AG04449 (cell line): ENCODE measurements at regions not wholly inside any gene's neighbourhood (a gene's known extent, or its start where the extent isn't known, plus 50 kb on each side); places are given as distances from the start of the nearest gene placed in this dataset.

Experiments
- CTCF ChIA-PET: fragments of 350-600 bp; formaldehyde crosslinking; extraction: SDS; loops from one replicate; lab custom pipeline; 2021; ENCODE audit warnings: antibody characterized with exemption; lab: Yijun Ruan, JAX
- POLR2A ChIA-PET: fragments of 400-600, 350-600 bp; formaldehyde crosslinking; extraction: SDS; loops from one replicate; lab custom pipeline; 2020; ENCODE audit warnings: antibody characterized with exemption, inconsistent platforms; lab: Yijun Ruan, JAX
- DNase-seq: peaks from one replicate; pipeline ENCODE4 v3.0.0-alpha.2; 2010; ENCODE audit warnings: low read depth, low spot score
- H3K4me3 ChIP-seq: 2 replicates; pipeline ENCODE4 v1.5.1; 2011; ENCODE audit warnings: low read depth, mild to moderate bottlenecking, control low read depth, low read length
- TF ChIP-seq, protein P1 (sequence below): IDR thresholded peaks from one replicate; pipeline ENCODE4 v1.5.1; 2011; ENCODE audit warnings: mild to moderate bottlenecking, moderate library complexity, low read length, control low read depth, inconsistent platforms; ENCODE audit not compliant: insufficient read depth; ENCODE audit errors: missing control alignments

DNA sequence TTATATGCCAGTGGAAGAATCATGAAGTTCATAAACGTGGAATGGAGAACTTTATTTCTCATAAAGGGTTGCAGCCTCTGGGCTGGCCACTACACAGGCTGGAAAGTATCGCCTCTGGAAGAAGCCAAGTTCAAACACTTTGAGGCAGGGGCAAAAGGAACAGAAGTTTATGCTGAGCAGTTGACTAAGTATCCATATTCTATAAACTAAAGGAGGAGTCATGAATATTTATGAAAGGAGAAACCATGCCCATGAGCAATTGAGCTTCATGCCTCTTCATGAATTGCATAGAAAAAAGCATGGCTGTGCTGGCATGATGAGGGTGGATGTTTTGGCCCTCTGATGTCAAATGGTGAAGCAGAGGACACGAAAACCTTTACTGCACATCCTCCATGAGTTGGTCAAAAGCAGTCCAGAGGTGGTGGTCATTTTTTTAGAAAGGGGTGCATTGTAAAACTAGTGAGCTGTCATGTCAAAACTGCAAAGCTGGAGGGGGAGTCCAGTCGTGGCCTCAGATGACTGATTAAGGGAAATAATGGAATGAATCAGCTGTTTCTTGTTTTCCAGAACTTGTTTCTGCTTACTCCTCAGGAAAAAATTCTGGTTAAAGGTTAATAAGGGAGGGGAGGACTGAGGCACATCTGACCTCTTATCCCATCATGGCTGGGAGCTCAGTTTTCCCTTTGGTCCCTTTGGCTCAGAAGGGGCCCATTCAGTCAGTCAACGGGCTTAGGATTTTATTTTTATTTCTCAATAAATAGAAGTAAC lies 276.7 kb downstream of the CHL1 start:
- no peak overlapping the region for H3K4me3 ChIP-seq
- ChIA-PET CTCF (no interaction called here), POLR2A (no interaction called here)
- TF ChIP-seq, protein P1, sequence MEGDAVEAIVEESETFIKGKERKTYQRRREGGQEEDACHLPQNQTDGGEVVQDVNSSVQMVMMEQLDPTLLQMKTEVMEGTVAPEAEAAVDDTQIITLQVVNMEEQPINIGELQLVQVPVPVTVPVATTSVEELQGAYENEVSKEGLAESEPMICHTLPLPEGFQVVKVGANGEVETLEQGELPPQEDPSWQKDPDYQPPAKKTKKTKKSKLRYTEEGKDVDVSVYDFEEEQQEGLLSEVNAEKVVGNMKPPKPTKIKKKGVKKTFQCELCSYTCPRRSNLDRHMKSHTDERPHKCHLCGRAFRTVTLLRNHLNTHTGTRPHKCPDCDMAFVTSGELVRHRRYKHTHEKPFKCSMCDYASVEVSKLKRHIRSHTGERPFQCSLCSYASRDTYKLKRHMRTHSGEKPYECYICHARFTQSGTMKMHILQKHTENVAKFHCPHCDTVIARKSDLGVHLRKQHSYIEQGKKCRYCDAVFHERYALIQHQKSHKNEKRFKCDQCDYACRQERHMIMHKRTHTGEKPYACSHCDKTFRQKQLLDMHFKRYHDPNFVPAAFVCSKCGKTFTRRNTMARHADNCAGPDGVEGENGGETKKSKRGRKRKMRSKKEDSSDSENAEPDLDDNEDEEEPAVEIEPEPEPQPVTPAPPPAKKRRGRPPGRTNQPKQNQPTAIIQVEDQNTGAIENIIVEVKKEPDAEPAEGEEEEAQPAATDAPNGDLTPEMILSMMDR = no peak
- DNase-seq = no peak

DNA sequence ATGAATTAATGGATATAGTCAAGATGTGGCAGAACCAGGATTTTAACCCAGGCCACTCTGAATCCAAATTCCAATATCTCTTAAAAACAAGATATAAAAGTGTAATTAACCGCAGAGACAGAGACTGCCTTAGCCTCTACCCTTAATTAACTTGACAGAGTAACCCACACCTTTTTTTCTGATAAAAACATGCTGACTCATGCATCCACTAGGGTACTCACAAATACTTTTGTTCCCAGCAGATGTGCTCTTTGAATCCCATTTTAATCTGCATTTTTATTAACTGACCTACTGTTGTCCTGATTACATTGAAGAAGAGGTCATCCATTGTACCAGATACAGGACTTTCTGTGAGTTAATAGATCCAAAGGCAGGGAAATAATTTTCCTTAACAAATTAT lies 278.3 kb downstream of the CHL1 start:
- TF ChIP-seq, protein P1 = no peak
- ChIA-PET POLR2A (no interaction called here), CTCF (no interaction called here)
- DNase-seq = no peak
- H3K4me3 ChIP-seq = no peak overlapping the region

DNA sequence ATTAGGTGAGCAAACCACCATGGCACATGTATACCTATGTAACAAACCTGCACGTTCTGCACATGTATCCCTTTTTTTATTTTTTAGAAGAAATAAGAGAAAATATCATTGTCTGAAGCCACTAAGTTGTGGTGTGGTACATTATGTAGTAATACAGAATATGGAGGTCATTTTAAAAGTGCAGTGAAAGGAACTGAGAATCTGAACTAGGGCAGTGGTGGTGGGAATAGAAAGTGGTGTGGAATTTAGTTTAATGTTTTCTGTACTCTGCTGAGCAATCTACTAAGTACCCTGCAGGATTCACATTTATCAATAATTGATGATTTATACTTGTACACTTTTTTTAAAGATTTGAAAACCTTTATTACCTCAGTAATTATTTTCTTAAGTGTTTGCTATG lies 283.5 kb downstream of the CHL1 start:
- no peak for DNase-seq
- ChIA-PET POLR2A (no interaction called here), CTCF (no interaction called here)
- H3K4me3 ChIP-seq = no peak overlapping the region
- TF ChIP-seq, protein P1 = no peak

DNA sequence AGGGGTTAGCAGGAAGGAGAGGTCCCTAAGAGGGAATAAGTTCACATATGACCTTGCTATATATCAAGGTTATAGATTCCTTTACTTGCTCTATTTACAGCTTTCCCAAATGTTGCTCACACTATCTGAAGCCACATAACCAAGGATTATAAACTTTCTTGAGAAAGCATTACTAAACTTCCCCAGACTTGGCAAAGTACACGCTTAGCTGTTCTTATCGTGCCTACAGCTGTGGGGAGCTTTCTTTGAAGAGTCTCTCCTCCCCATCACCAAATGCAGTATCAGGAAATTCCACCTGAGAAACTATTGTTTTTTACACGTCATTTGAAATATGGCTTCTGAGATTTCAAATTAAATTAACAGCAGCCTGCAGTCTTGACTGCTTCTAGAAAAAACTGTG lies 284.5 kb downstream of the CHL1 start:
- no peak for DNase-seq
- POLR2A ChIA-PET = no interaction called here
- H3K4me3 ChIP-seq = no peak overlapping the region
- CTCF ChIA-PET = no interaction called here
- TF ChIP-seq, protein P1 = no peak

DNA sequence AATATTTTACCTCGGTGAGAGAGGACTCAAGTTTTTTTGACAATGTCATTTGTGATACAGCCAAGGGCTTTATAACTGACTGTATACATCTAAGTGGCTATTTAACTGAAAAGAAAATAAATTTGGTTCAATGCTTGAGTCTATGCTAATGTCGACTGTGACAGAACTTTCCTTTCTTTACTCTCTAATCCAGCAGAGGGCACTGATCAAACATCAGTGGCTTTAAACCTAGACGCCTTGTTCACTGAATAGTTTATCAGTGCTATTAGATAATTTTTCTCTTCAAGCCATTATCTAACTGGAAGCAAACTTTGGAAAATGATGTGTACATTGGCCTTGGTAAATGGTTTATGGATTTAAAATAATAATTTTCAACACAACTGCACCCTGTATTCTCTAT lies 285.1 kb downstream of the CHL1 start:
- TF ChIP-seq, protein P1 = no peak
- no peak for DNase-seq
- POLR2A ChIA-PET = no interaction called here
- no peak overlapping the region for H3K4me3 ChIP-seq
- CTCF ChIA-PET = no interaction called here

DNA sequence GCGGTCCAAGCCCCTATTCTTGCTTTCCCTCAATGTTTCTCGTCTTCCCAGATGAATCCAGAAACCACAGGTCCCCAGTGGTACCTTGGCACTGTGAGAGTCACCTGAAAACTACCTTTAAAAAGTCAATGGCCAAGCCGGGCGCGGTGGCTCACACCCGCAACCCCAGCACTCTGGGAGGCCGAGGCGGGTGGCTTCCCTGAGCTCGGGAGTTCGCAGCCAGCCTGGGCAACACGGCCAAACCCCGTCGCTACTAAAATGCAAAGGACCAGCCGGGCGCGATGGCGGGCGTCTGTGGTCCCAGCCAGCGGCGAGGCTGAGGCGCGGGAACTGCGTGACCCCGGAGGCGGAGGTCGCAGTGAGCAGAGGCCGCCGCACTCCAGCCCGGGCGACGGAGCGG lies 285.9 kb downstream of the CHL1 start:
- CTCF ChIA-PET = no interaction called here

More for the DNA sequence above, 285.9 kb downstream of the CHL1 start:
- TF ChIP-seq, protein P1 = no peak
- no peak for DNase-seq
- H3K4me3 ChIP-seq = no peak overlapping the region
- POLR2A ChIA-PET = no interaction called here
